Dendritic cell treated with granulocyte-macrophage colony-stimulating factor and Interleukin-4, amounts not matched to agents 40 ng/mL and 50 ng/mL, for 4 days (primary cell): ENCODE measurements at regions not wholly inside any gene's neighbourhood (a gene's known extent, or its start where the extent isn't known, plus 50 kb on each side); places are given as distances from the start of the nearest gene placed in this dataset.

Experiments used
- H3K27ac Mint-ChIP-seq: one replicate; pipeline ENCODE4 v1.8.0; 2022; ENCODE audit warnings: mild to moderate bottlenecking, mixed read lengths
- H3K27me3 Mint-ChIP-seq: one replicate; pipeline ENCODE4 v1.8.0; 2022; ENCODE audit warnings: mild to moderate bottlenecking, mixed read lengths
- H3K36me3 Mint-ChIP-seq: one replicate; pipeline ENCODE4 v1.8.0; 2022; ENCODE audit warnings: low read depth, mixed read lengths
- H3K4me1 Mint-ChIP-seq: one replicate; pipeline ENCODE4 v1.8.0; 2022; ENCODE audit warnings: low read depth, mixed read lengths
- H3K4me3 Mint-ChIP-seq: one replicate; pipeline ENCODE4 v1.8.0; 2022; ENCODE audit warnings: mild to moderate bottlenecking, moderate library complexity, mixed read lengths
- H3K9me3 Mint-ChIP-seq: one replicate; pipeline ENCODE4 v1.8.0; 2022; ENCODE audit warnings: mixed read lengths
- intact Hi-C: fragments of 100-400 bp; cut with micrococcal nuclease; formaldehyde crosslinking; loops from one replicate; pipeline ENCODE4 v1.15.0; 2022

- Mint-ChIP-seq H3K4me3 (no peak overlapping the region), H3K27ac (no peak overlapping the region), H3K27me3 (peaks cover 5% of the 10 kb centered on the region), H3K36me3 (no peaks in the 10 kb centered on the region), H3K4me1 (peaks cover 44% of the 10 kb centered on the region), H3K9me3 (no peaks in the 10 kb centered on the region)
- intact Hi-C loops, result no loop called here
Measured at GRCh38 chr22:22776121-22776520, 111.5 kb upstream of the IGLL5 start.

GRCh38 chr22:22779213-22779612 is 108.4 kb upstream of the IGLL5 start:
- intact Hi-C loops, result no loop called here
- Mint-ChIP-seq H3K4me3 (no peak overlapping the region), H3K27me3 (peaks cover 7% of the 10 kb centered on the region), H3K9me3 (no peaks in the 10 kb centered on the region), H3K27ac (no peak overlapping the region), H3K36me3 (no peaks in the 10 kb centered on the region), H3K4me1 (peaks cover 27% of the 10 kb centered on the region)

GRCh38 chr22:22783575-22783974 is 104.0 kb upstream of the IGLL5 start:
- no peak overlapping the region for H3K4me3 Mint-ChIP-seq
- no peak overlapping the region for H3K27ac Mint-ChIP-seq
- intact Hi-C loops, result no loop called here
- no peaks in the 10 kb centered on the region for H3K36me3 Mint-ChIP-seq
- H3K27me3 Mint-ChIP-seq, result peaks cover 9% of the 10 kb centered on the region
- H3K9me3 Mint-ChIP-seq, result no peaks in the 10 kb centered on the region
- H3K4me1 Mint-ChIP-seq, result peaks cover 12% of the 10 kb centered on the region

GRCh38 chr22:22784249-22785039 is 103.2 kb upstream of the IGLL5 start:
- no peaks in the 10 kb centered on the region for H3K36me3 Mint-ChIP-seq
- H3K27me3 Mint-ChIP-seq, result peaks cover 9% of the 10 kb centered on the region
- no peaks in the 10 kb centered on the region for H3K9me3 Mint-ChIP-seq
- intact Hi-C loops, result loop anchor here (5.0 kb wide), 1 partner anchor 173 kb away; no protein-coding TSS in a partner anchor
- no peak overlapping the region for H3K27ac Mint-ChIP-seq
- H3K4me3 Mint-ChIP-seq, result no peak overlapping the region
- H3K4me1 Mint-ChIP-seq, result peaks cover 12% of the 10 kb centered on the region

- intact Hi-C loops, result loop anchor here (5.0 kb wide), 1 partner anchor 172 kb away; no protein-coding TSS in a partner anchor
- Mint-ChIP-seq H3K27ac (peak overlapping the region; percentile 4), H3K4me3 (no peak overlapping the region), H3K4me1 (peaks cover 16% of the 10 kb centered on the region), H3K36me3 (no peaks in the 10 kb centered on the region), H3K9me3 (no peaks in the 10 kb centered on the region), H3K27me3 (peaks cover 12% of the 10 kb centered on the region)
Measured at GRCh38 chr22:22785316-22786065, 102.1 kb upstream of the IGLL5 start.

GRCh38 chr22:22786301-22787115 is 101.1 kb upstream of the IGLL5 start:
- Mint-ChIP-seq H3K27ac (no peak overlapping the region), H3K27me3 (peaks cover 11% of the 10 kb centered on the region), H3K9me3 (no peaks in the 10 kb centered on the region), H3K4me1 (peaks cover 12% of the 10 kb centered on the region), H3K4me3 (no peak overlapping the region), H3K36me3 (no peaks in the 10 kb centered on the region)
- intact Hi-C loops, result loop anchor here (5.0 kb wide), 1 partner anchor 171 kb away; no protein-coding TSS in a partner anchor

- Mint-ChIP-seq H3K9me3 (no peaks in the 10 kb centered on the region), H3K4me1 (peaks cover 9% of the 10 kb centered on the region), H3K27me3 (peaks cover 13% of the 10 kb centered on the region), H3K36me3 (no peaks in the 10 kb centered on the region), H3K4me3 (no peak overlapping the region), H3K27ac (no peak overlapping the region)
- intact Hi-C loops, result loop anchor here (5.0 kb wide), 1 partner anchor 170 kb away; no protein-coding TSS in a partner anchor
Measured at GRCh38 chr22:22787151-22787550, 100.5 kb upstream of the IGLL5 start.

GRCh38 chr22:22787786-22788459 is 99.7 kb upstream of the IGLL5 start:
- H3K4me3 Mint-ChIP-seq, result no peak overlapping the region

GRCh38 chr22:22788460-22789037 is 99.1 kb upstream of the IGLL5 start:
- H3K4me3 Mint-ChIP-seq, result no peak overlapping the region

More at GRCh38 chr22:22787786-22788459, 99.7 kb upstream of the IGLL5 start:
- intact Hi-C loops, result loop anchor here (5.0 kb wide), 1 partner anchor 169 kb away; no protein-coding TSS in a partner anchor
- no peak overlapping the region for H3K27ac Mint-ChIP-seq
- H3K27me3 Mint-ChIP-seq, result peaks cover 14% of the 10 kb centered on the region
- no peaks in the 10 kb centered on the region for H3K36me3 Mint-ChIP-seq
- H3K9me3 Mint-ChIP-seq, result no peaks in the 10 kb centered on the region
- peaks cover 9% of the 10 kb centered on the region for H3K4me1 Mint-ChIP-seq

GRCh38 chr22:22789233-22789921 is 98.2 kb upstream of the IGLL5 start:
- no peak overlapping the region for H3K4me3 Mint-ChIP-seq
- H3K4me1 Mint-ChIP-seq, result peaks cover 9% of the 10 kb centered on the region

More at GRCh38 chr22:22788460-22789037, 99.1 kb upstream of the IGLL5 start:
- Mint-ChIP-seq H3K27me3 (peaks cover 12% of the 10 kb centered on the region), H3K36me3 (no peaks in the 10 kb centered on the region), H3K27ac (no peak overlapping the region), H3K9me3 (no peaks in the 10 kb centered on the region), H3K4me1 (peaks cover 9% of the 10 kb centered on the region)
- intact Hi-C loops, result loop anchor here (5.0 kb wide), 1 partner anchor 169 kb away; no protein-coding TSS in a partner anchor

GRCh38 chr22:22789922-22790845 is 97.4 kb upstream of the IGLL5 start:
- H3K4me3 Mint-ChIP-seq, result no peak overlapping the region
- H3K4me1 Mint-ChIP-seq, result peaks cover 9% of the 10 kb centered on the region
- peaks cover 7% of the 10 kb centered on the region for H3K27me3 Mint-ChIP-seq
- H3K9me3 Mint-ChIP-seq, result no peaks in the 10 kb centered on the region
- H3K27ac Mint-ChIP-seq, result no peak overlapping the region
- no peaks in the 10 kb centered on the region for H3K36me3 Mint-ChIP-seq
- intact Hi-C loops, result loop anchor here (5.0 kb wide), 1 partner anchor 167 kb away; no protein-coding TSS in a partner anchor

More at GRCh38 chr22:22789233-22789921, 98.2 kb upstream of the IGLL5 start:
- no peaks in the 10 kb centered on the region for H3K9me3 Mint-ChIP-seq
- intact Hi-C loops, result loop anchor here (5.0 kb wide), 1 partner anchor 168 kb away; no protein-coding TSS in a partner anchor
- H3K27ac Mint-ChIP-seq, result no peak overlapping the region
- peaks cover 8% of the 10 kb centered on the region for H3K27me3 Mint-ChIP-seq
- H3K36me3 Mint-ChIP-seq, result no peaks in the 10 kb centered on the region
